Small intestine (tissue), 7 donors: ENCODE measurements at regions not wholly inside any gene's neighbourhood (a gene's known extent, or its start where the extent isn't known, plus 50 kb on each side); places are given as distances from the start of the nearest gene placed in this dataset.
"Not testable (repeated sequence)": the region's sequence is repeated elsewhere in the genome, so short reads cannot be mapped to it uniquely, and the experiment has no call there.

Experiments used
- DNase-seq, 2 donors: peaks; one replicate each; pipeline versions ENCODE4 v3.0.0 to v3.0.0-alpha.2; 2013
- FAIRE-seq: peaks from 2 replicates; lab custom pipeline; 2012; peaks lifted over from hg19 to GRCh38; lab: Jason Lieb, UNC
- H3K27ac ChIP-seq, 3 donors: one replicate each; pipeline ENCODE4 v1.5.1; 2013; ENCODE audit warnings: low read length in 2 of 3, mild to moderate bottlenecking in 2 of 3, control low read depth in 1 of 3, inconsistent platforms in 1 of 3, low read depth in 1 of 3, moderate library complexity in 1 of 3
- H3K27me3 ChIP-seq, 3 donors: one replicate each; pipeline ENCODE4 v1.6.1; 2013; ENCODE audit warnings: low read length in 3 of 3, inconsistent platforms in 1 of 3; ENCODE audit not compliant: control insufficient read depth in 3 of 3, insufficient read depth in 3 of 3
- H3K36me3 ChIP-seq, 3 donors: one replicate each; pipeline ENCODE4 v1.6.1; 2013; ENCODE audit warnings: low read length in 3 of 3, inconsistent platforms in 1 of 3, low read depth in 1 of 3, mild to moderate bottlenecking in 1 of 3, moderate library complexity in 1 of 3; ENCODE audit not compliant: control insufficient read depth in 3 of 3, insufficient read depth in 2 of 3
- H3K4me1 ChIP-seq, 3 donors: one replicate each; pipeline ENCODE4 v1.6.1; 2013; ENCODE audit warnings: low read length in 2 of 3, inconsistent platforms in 1 of 3, low read depth in 1 of 3, mild to moderate bottlenecking in 1 of 3, moderate library complexity in 1 of 3; ENCODE audit not compliant: control insufficient read depth in 3 of 3, insufficient read depth in 2 of 3
- H3K4me3 ChIP-seq, 3 donors: one replicate each; pipeline ENCODE4 v1.5.1; 2013; ENCODE audit warnings: low read length in 3 of 3, control low read depth in 1 of 3, inconsistent platforms in 1 of 3, low read depth in 1 of 3, mild to moderate bottlenecking in 1 of 3, moderate library complexity in 1 of 3
- H3K9me3 ChIP-seq, 2 donors: one replicate each; pipeline ENCODE4 v1.6.1; 2013; ENCODE audit warnings: low read depth in 1 of 2, low read length in 1 of 2; ENCODE audit not compliant: control insufficient read depth in 2 of 2, insufficient read depth in 1 of 2
- WGBS, 3 donors: extraction: QIAGEN DNeasy Blood & Tissue Kit; methylation state at CpG; one replicate each; pipeline ENCODE4 v1.1.7; 2013; 5-methylcytosine and 5-hydroxymethylcytosine counted together
- donor health status: healthy with polysubstance abuse.
- donor health status: control.
- donor health status: control.
- donor health status: Bipolar disorder and iron deficiency.
- donor health status: healthy.

- FAIRE-seq (no peak), DNase-seq (no peak)
- Histone ChIP-seq H3K36me3 (no peaks in the 10 kb centered on the region), H3K27me3 (no peaks in the 10 kb centered on the region), H3K27ac (no peak overlapping the region), H3K4me3 (no peak overlapping the region), H3K4me1 (no peaks in the 10 kb centered on the region), H3K9me3 (no peaks in the 10 kb centered on the region)
- WGBS, 3 donors = 19 to 55% (median 39%) methylated on average over 3 of the region's 3 CpGs
Measured at GRCh38 chr18:64674694-64675093, 525.8 kb upstream of the LINC00305 start.

DNA sequence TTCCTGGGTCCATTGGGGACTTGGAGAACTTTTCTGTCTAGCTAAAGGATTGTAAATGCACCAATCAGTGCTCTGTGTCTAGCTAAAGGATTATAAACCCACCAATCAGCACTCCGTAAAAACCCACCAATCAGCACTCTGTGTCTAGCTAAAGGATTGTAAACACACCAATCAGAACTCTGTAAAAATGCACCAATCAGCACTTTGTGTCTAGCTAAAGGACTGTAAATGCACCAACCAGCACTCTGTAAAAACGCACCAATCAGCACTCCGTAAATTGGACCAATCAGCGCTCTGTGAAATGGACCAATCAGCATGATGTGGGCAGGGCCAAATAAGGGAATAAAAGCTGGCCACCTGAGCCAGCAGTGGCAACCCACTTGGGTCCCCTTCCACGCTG lies 522.4 kb upstream of the LINC00305 start:
- DNase-seq, H3K27ac ChIP-seq, H3K4me1 ChIP-seq, H3K9me3 ChIP-seq, H3K27me3 ChIP-seq, H3K4me3 ChIP-seq, H3K36me3 ChIP-seq, FAIRE-seq: not testable (repeated sequence)
- 66 to 74% (median 72%) methylated on average over 5 of the region's 5 CpGs for WGBS, 3 donors

DNA sequence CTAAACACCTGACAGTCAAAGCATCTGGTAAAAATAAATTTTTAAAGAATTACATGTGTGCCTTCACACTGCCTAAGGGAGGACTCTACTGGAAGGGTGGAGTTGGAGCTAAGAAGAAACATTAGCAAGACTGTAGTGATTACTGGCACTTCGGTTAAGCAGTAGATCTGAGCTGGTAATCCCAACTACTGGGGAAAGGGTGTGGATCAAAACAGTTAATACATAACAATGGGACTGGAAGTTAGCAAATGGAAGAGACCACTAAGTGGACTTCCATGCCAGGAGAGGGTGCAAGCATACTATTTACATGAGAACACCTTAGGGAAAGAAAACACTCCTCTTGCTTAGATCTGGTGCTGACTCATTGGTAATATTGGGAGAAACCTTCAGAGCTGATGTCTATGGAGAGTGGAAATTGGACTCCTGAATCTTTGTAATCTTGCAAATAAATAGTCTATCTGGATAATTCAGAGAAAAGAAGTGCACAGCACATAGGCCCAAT lies 519.6 kb upstream of the LINC00305 start:
- 66 to 92% (median 84%) methylated on average over 1 of the region's 1 CpG for WGBS, 3 donors
- no peak for FAIRE-seq
- DNase-seq = peak in 1 of 2 donors; percentile 13

DNA sequence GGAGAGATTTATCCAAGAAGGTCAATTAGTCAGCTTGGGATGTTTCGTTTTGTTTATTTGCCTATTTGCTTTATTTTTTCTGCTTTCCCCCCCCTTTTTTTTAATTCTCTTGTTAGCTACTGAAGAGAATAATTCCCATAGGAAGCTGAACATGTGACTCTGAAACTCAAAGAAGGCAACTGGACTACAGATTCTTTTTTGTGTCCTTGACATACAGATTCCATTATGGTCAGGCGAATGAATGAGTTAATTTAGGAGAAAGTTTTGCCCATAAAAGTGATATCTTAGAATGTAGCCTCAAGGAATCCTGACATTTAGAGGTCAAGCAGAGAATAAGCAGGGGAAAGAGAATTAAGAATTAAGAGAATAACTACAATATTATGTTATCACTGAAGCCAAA lies 514.2 kb upstream of the LINC00305 start:
- 77 to 86% (median 80%) methylated on average over 2 of the region's 2 CpGs for WGBS, 3 donors
- H3K36me3 ChIP-seq = no peaks in the 10 kb centered on the region
- no peak for FAIRE-seq
- H3K27me3 ChIP-seq = no peaks in the 10 kb centered on the region
- H3K27ac ChIP-seq = no peak overlapping the region
- no peaks in the 10 kb centered on the region for H3K4me1 ChIP-seq
- no peak overlapping the region for H3K4me3 ChIP-seq
- no peak for DNase-seq
- no peaks in the 10 kb centered on the region for H3K9me3 ChIP-seq

More for the DNA sequence above, 519.6 kb upstream of the LINC00305 start:
- no peaks in the 10 kb centered on the region for H3K4me1 ChIP-seq
- H3K9me3 ChIP-seq = no peaks in the 10 kb centered on the region
- H3K27me3 ChIP-seq = no peaks in the 10 kb centered on the region
- no peak overlapping the region for H3K27ac ChIP-seq
- H3K4me3 ChIP-seq = no peak overlapping the region
- H3K36me3 ChIP-seq = no peaks in the 10 kb centered on the region

DNA sequence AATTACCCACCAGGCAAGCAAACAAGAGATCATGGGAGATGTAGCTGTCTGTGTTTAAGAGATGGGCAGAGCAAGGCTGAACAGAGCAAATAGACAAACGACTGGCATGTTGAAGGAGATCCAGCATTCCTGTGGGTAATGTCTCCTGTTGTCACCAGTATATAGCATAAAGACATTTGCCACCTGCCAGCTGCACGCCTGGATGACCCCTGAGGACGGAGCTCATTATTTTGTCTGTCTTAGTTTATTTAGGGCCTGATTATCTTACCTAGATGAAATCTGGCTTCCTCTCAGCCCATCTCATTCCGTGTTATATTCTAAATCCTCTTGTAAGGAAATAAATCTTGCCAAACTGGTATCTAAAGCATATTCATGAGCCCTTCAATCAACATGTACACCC lies 510.3 kb upstream of the LINC00305 start:
- no peak overlapping the region for H3K4me3 ChIP-seq
- H3K27ac ChIP-seq = no peak overlapping the region
- FAIRE-seq (no peak), DNase-seq (no peak)
- H3K4me1 ChIP-seq = no peaks in the 10 kb centered on the region
- 40 to 50% (median 47%) methylated on average over 4 of the region's 4 CpGs for WGBS, 3 donors
- no peaks in the 10 kb centered on the region for H3K27me3 ChIP-seq
- no peaks in the 10 kb centered on the region for H3K36me3 ChIP-seq
- no peaks in the 10 kb centered on the region for H3K9me3 ChIP-seq

DNA sequence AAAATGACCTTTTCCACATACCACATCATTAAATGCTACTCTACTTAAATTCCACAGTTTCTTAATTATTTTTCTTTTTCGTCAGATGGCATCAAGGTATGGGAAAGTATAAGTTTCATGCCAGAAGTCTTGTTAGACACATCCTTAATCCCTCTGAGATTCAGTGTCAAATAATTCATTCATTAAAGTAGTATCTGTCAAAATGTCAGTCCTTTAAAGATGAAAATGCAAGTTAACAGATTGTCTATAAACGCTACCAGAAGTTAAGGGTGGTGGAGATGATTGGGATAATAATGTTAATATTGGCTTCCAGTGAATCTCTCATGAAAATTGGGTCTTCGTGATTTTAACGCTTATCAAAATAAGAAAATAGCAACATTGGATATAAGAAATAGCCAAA lies 504.2 kb upstream of the LINC00305 start:
- Histone ChIP-seq H3K4me1 (no peaks in the 10 kb centered on the region), H3K4me3 (no peak overlapping the region), H3K36me3 (no peaks in the 10 kb centered on the region), H3K9me3 (no peaks in the 10 kb centered on the region), H3K27me3 (no peaks in the 10 kb centered on the region), H3K27ac (no peak overlapping the region)
- DNase-seq = no peak
- 56 to 66% (median 66%) methylated on average over 4 of the region's 4 CpGs for WGBS, 3 donors
- no peak for FAIRE-seq

DNA sequence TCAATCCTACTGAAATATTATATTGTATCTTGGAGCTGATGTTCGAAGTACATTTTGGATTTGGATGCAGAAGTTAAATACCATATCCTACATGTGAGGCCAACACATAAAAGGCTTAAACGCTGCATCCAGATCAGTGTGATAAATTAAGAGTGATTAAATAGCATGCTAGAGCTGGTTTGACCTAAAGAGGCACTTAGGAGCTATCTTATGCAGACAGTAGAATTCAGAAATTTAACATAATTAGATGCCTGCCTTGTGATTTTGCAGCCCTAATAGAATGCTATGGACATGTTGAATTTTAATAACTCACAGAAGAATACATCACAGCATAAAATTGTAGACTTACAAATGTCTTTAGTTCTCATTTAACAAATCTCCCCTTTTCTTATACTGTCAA lies 501.2 kb upstream of the LINC00305 start:
- 59 to 73% (median 62%) methylated on average over 2 of the region's 2 CpGs for WGBS, 3 donors

GRCh38 chr18:64645753-64646152 lies 496.9 kb upstream of the LINC00305 start:
- Histone ChIP-seq H3K27ac (no peak overlapping the region), H3K36me3 (no peaks in the 10 kb centered on the region), H3K4me3 (no peak overlapping the region), H3K27me3 (no peaks in the 10 kb centered on the region), H3K4me1 (no peaks in the 10 kb centered on the region), H3K9me3 (peaks cover 0 to 15% of the 10 kb centered on the region in 2 donors)
- DNase-seq (no peak), FAIRE-seq (no peak)
- 84 to 89% (median 87%) methylated on average over 5 of the region's 5 CpGs for WGBS, 3 donors

More for the DNA sequence above, 501.2 kb upstream of the LINC00305 start:
- Histone ChIP-seq H3K36me3 (no peaks in the 10 kb centered on the region), H3K4me1 (no peaks in the 10 kb centered on the region), H3K27ac (no peak overlapping the region), H3K27me3 (no peaks in the 10 kb centered on the region), H3K4me3 (no peak overlapping the region), H3K9me3 (peaks cover 0 to 15% of the 10 kb centered on the region in 2 donors)
- FAIRE-seq = no peak
- no peak for DNase-seq

DNA sequence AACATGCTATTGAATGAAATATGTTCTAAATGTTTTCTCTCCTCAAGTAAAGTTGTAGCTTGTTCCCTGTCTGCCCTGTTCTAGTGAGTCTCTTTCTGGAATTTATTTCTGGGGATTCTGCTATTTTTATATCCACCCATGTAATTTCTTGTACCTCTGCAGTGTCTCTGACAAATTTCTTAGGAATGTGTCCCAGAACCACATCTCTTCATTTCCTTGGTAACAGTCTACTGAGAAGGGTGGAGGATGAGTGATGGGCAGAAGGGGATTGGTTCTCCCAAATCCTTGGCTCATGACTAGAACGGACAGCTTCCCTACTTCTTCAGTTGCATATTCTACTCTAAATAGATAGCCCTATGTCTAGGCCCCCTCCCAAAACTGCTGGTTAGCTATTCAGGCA lies 490.6 kb upstream of the LINC00305 start:
- WGBS, 3 donors = 75 to 89% (median 79%) methylated on average over 1 of the region's 1 CpG
- H3K36me3 ChIP-seq = no peaks in the 10 kb centered on the region
- no peaks in the 10 kb centered on the region for H3K4me1 ChIP-seq
- no peak overlapping the region for H3K4me3 ChIP-seq
- H3K27me3 ChIP-seq = no peaks in the 10 kb centered on the region
- DNase-seq (no peak), FAIRE-seq (no peak)
- no peaks in the 10 kb centered on the region for H3K9me3 ChIP-seq
- H3K27ac ChIP-seq = no peak overlapping the region
